ENCODE measurements at regions not wholly inside any gene's neighbourhood (a gene's known extent, or its start where the extent isn't known, plus 50 kb on each side); places are given as distances from the start of the nearest gene placed in this dataset.

DNA sequence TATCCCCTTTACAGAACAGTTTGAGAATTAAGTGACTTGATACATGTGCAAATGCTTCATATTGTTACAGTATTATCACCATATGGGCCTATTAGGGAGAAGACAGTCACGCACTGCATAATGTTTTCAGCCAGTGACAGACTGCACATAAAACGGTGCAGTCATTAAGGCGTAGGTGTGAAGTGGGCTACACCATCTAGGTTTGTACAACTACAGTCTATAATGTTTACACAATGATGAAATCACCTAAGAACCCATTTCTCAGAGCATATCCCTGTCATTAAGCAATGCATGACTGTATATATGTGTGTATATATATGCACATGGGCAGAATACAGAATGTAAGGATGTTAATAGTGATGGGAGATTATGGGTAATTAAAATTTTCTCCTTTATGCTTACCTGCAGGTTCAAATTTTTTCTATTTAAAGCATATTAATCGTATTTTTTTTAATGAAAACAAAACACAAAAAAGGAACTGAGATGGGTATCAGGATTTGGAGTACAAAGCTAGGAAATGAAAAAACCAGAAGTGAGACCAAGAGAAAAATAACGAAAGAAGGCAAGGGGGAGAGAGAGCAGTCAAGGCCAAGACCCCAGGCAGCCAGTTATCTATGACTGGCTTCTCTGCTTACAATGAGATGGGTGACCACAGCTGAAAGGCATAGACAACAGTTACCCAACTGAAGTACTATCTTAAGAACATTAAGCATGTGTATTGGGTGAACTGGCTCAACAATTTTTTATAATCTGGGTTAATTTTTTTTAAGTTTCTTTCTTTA lies 122.9 kb upstream of the DAB1 start:
- TF ChIP-seq POLR2A (IDR thresholded peaks at IDR 0.05; ENCODE audit: low read depth, low read length) (no peak), POLR2AphosphoS5 (IDR thresholded peaks at IDR 0.05; ENCODE audit: low read depth, low read length) (no peak), TAF1 (IDR thresholded peaks at IDR 0.05; ENCODE audit: borderline replicate concordance, low read depth, low read length) (no peak)
